ENCODE measurements at regions not wholly inside any gene's neighbourhood (a gene's known extent, or its start where the extent isn't known, plus 50 kb on each side); places are given as distances from the start of the nearest gene placed in this dataset.

DNA sequence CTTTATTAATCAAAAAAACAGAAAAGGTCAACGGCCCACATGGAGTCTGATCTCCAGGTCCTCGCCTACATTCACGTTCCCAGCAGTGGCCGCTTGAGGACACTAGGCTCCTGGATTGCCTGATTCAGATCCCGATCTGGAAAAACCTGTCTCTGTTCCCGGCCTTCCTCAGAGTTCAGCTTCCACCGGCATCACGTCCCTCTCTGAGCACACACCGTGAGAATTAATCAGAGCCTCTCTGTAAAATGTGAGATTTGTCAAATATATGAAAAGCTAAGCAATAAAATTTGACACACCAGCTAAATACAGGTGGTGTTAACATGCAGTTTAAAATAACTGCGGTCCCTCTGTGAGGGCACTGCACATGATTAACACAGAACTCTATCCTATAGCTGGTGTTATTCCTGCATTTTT, 122.8 kb upstream of the COL21A1 start:
- no peak overlapping the region for H3K4me3 ChIP-seq
- peak overlapping the region; percentile 71 to 83 (median 82) for H3K27ac ChIP-seq
- H3K9me3 ChIP-seq, result no peaks in the 10 kb centered on the region
- no peaks in the 10 kb centered on the region for H3K36me3 ChIP-seq
- in situ Hi-C loops (cut with MboI; ENCODE audit: low pct_ligation_motif_present in 1 of 4, low pct_unique_long_range_greater_than_20kb in 1 of 4, low sequenced_read_pairs in 3 of 4), result no loop called here
- peak; percentile 68 for DNase-seq
- intact Hi-C loops (cut with DNase I; ENCODE audit: low total_unique reads), result loop anchor here (10.0 kb wide), 1 partner anchor 65 kb away; no protein-coding TSS in a partner anchor
- no peaks in the 10 kb centered on the region for H3K27me3 ChIP-seq
- peaks cover 11 to 30% (median 26%) of the 10 kb centered on the region in 4 donors for H3K4me1 ChIP-seq
- TF ChIP-seq, protein P1, sequence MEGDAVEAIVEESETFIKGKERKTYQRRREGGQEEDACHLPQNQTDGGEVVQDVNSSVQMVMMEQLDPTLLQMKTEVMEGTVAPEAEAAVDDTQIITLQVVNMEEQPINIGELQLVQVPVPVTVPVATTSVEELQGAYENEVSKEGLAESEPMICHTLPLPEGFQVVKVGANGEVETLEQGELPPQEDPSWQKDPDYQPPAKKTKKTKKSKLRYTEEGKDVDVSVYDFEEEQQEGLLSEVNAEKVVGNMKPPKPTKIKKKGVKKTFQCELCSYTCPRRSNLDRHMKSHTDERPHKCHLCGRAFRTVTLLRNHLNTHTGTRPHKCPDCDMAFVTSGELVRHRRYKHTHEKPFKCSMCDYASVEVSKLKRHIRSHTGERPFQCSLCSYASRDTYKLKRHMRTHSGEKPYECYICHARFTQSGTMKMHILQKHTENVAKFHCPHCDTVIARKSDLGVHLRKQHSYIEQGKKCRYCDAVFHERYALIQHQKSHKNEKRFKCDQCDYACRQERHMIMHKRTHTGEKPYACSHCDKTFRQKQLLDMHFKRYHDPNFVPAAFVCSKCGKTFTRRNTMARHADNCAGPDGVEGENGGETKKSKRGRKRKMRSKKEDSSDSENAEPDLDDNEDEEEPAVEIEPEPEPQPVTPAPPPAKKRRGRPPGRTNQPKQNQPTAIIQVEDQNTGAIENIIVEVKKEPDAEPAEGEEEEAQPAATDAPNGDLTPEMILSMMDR (IDR thresholded peaks at IDR 0.05), result peak; percentile 48 to 67 (median 54)
- no peak for TF ChIP-seq POLR2AphosphoS5 (IDR thresholded peaks at IDR 0.05)
- TF ChIP-seq EP300 (IDR thresholded peaks at IDR 0.05; ENCODE audit: low read depth), result no peak
- TF ChIP-seq POLR2A (IDR thresholded peaks at IDR 0.05), result no peak
- 31 to 37% methylated on average over 10 of the region's 10 CpGs for WGBS, 2 donors (ENCODE audit: low coverage in 1 of 2)

- TF ChIP-seq POLR2A (IDR thresholded peaks at IDR 0.05) (no peak), EP300 (IDR thresholded peaks at IDR 0.05; ENCODE audit: low read depth) (no peak), POLR2AphosphoS5 (IDR thresholded peaks at IDR 0.05) (no peak)
- TF ChIP-seq, protein P1 (IDR thresholded peaks at IDR 0.05), result no peak
- Histone ChIP-seq H3K4me1 (peaks cover 11 to 29% (median 26%) of the 10 kb centered on the region in 4 donors), H3K9me3 (no peaks in the 10 kb centered on the region), H3K4me3 (no peak overlapping the region), H3K27me3 (no peaks in the 10 kb centered on the region), H3K27ac (peak overlapping the region; percentile 71 to 83 (median 82)), H3K36me3 (no peaks in the 10 kb centered on the region)
- 51 to 78% methylated on average over 2 to 3 of the region's 3 CpGs for WGBS, 2 donors (ENCODE audit: low coverage in 1 of 2)
- in situ Hi-C loops (cut with MboI; ENCODE audit: low pct_ligation_motif_present in 1 of 4, low pct_unique_long_range_greater_than_20kb in 1 of 4, low sequenced_read_pairs in 3 of 4), result loop anchor here in 2 of 4 donors (10.0 kb wide), 1 partner anchor 226 kb away; no protein-coding TSS in a partner anchor
- DNase-seq, result no peak
- intact Hi-C loops (cut with DNase I; ENCODE audit: low total_unique reads), result no loop called here
Observed at GRCh38 chr6:56368491-56368890, 121.1 kb upstream of the COL21A1 start.

- no peaks in the 10 kb centered on the region for H3K36me3 ChIP-seq
- TF ChIP-seq POLR2A (IDR thresholded peaks at IDR 0.05), result no peak
- H3K4me3 ChIP-seq, result no peak overlapping the region
- 73 to 74% methylated on average over 4 to 6 of the region's 6 CpGs for WGBS, 2 donors (ENCODE audit: low coverage in 1 of 2)
- intact Hi-C loops (cut with DNase I; ENCODE audit: low total_unique reads) (no loop called here), in situ Hi-C loops (cut with MboI; ENCODE audit: low pct_ligation_motif_present in 1 of 4, low pct_unique_long_range_greater_than_20kb in 1 of 4, low sequenced_read_pairs in 3 of 4) (loop anchor here in 2 of 4 donors (10.0 kb wide), 1 partner anchor 229 kb away; no protein-coding TSS in a partner anchor)
- H3K27ac ChIP-seq, result peak overlapping the region in 2 of 4 donors; percentile 1 to 33
- DNase-seq, result no peak
- H3K4me1 ChIP-seq, result peaks cover 5 to 18% (median 14%) of the 10 kb centered on the region in 4 donors
- H3K9me3 ChIP-seq, result no peaks in the 10 kb centered on the region
- H3K27me3 ChIP-seq, result no peaks in the 10 kb centered on the region
Observed at GRCh38 chr6:56366141-56366852, 118.9 kb upstream of the COL21A1 start.

GRCh38 chr6:56364827-56365339, 117.5 kb upstream of the COL21A1 start:
- WGBS, 2 donors (ENCODE audit: low coverage in 1 of 2), result 47 to 62% methylated on average over 2 of the region's 2 CpGs
- H3K9me3 ChIP-seq, result no peaks in the 10 kb centered on the region
- no peaks in the 10 kb centered on the region for H3K27me3 ChIP-seq
- TF ChIP-seq, protein P1 (IDR thresholded peaks at IDR 0.05), result no peak
- TF ChIP-seq POLR2AphosphoS5 (IDR thresholded peaks at IDR 0.05) (no peak), POLR2A (IDR thresholded peaks at IDR 0.05) (no peak), EP300 (IDR thresholded peaks at IDR 0.05; ENCODE audit: low read depth) (no peak)
- in situ Hi-C loops (cut with MboI; ENCODE audit: low pct_ligation_motif_present in 1 of 4, low pct_unique_long_range_greater_than_20kb in 1 of 4, low sequenced_read_pairs in 3 of 4) (loop anchor here in 2 of 4 donors (10.0 kb wide), 1 partner anchor 230 kb away; no protein-coding TSS in a partner anchor), intact Hi-C loops (cut with DNase I; ENCODE audit: low total_unique reads) (no loop called here)
- H3K36me3 ChIP-seq, result no peaks in the 10 kb centered on the region
- peaks cover 0 to 5% (median 2%) of the 10 kb centered on the region in 4 donors for H3K4me1 ChIP-seq
- DNase-seq, result no peak
- H3K4me3 ChIP-seq, result no peak overlapping the region
- H3K27ac ChIP-seq, result peak overlapping the region in 2 of 4 donors; percentile 11 to 23

Measured in transverse colon (tissue), 4 donors.